ENCODE measurements at regions not wholly inside any gene's neighbourhood (a gene's known extent, or its start where the extent isn't known, plus 50 kb on each side); places are given as distances from the start of the nearest gene placed in this dataset.

DNA sequence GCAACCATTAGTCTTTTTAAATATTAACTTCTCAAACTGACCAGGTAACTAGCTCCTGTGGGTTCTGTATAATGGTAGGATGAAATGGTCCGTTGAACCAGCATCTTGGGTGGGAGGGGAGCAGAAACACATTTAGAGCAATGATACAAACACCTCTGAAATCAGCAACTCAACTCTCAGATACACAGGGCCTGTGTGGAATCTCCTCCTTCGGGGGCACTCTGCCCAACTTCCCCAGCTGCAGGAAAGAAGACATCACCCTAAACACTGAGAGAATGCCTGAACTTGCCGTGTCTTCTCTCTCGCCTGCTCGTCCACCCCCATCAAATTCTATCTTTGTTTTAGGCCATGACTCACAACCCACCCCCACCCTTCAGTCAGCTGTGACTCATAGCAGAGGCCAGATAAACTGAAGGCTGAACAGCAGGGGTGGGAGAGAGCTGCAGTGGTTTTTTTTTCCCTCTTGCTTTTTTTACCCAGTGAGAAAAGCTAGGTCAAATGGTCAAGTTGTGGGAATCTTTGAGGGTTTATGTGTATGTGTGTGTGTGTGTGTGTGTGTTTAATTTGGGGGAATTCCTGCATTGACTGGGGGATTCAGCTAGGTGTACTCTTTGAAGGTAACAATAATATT is 593.4 kb upstream of the JAG1 start:
- TF ChIP-seq CTCF (conservative IDR thresholded peaks at IDR 0.05 in 1 of 2, IDR thresholded peaks at IDR 0.05 in 1 of 2; ENCODE audit: extremely low read depth in 1 of 2, insufficient read depth in 1 of 2, low read depth in 1 of 2, low read length in 2 of 2) (peak in 1 of 2 donors; percentile 17), EZH2 (IDR thresholded peaks at IDR 0.05; ENCODE audit: borderline replicate concordance, low read length) (no peak)

Data from mammary epithelial cell (primary cell).